ENCODE measurements at regions not wholly inside any gene's neighbourhood (a gene's known extent, or its start where the extent isn't known, plus 50 kb on each side); places are given as distances from the start of the nearest gene placed in this dataset.
"Not testable (repeated sequence)": the region's sequence is repeated elsewhere in the genome, so short reads cannot be mapped to it uniquely, and the experiment has no call there.

- not testable (repeated sequence) for TF ChIP-seq CTCF (conservative IDR thresholded peaks at IDR 0.05 in 1 of 2, IDR thresholded peaks at IDR 0.05 in 1 of 2; ENCODE audit: extremely low read depth in 1 of 2, insufficient read depth in 1 of 2, low read depth in 1 of 2, low read length in 2 of 2); EZH2 (IDR thresholded peaks at IDR 0.05; ENCODE audit: borderline replicate concordance, low read length)
Measured at GRCh38 chr9:95779597-95779996, 95.9 kb upstream of the ERCC6L2 start.
